A673 (cell line): ENCODE measurements at regions not wholly inside any gene's neighbourhood (a gene's known extent, or its start where the extent isn't known, plus 50 kb on each side); places are given as distances from the start of the nearest gene placed in this dataset.

Experiments
- BruUV-seq: library from RNA; stranded (reverse); fragments of 400-500 nt; replicated peaks from 2 replicates; lab custom pipeline; 2021; lab: Mats Ljungman, UMichigan
- CTCF ChIA-PET: fragments of 300-600 bp; sonication (Branson Sonifier 250); formaldehyde crosslinking; loops from one replicate; lab custom pipeline; 2022; ENCODE audit warnings: antibody characterized with exemption; lab: Charles Lee
- POLR2A ChIA-PET: fragments of 300-600 bp; sonication (Branson Sonifier 250); formaldehyde crosslinking; loops from one replicate; lab custom pipeline; 2022; ENCODE audit warnings: antibody characterized with exemption; ENCODE audit not compliant: low non-redundant PET; lab: Charles Lee
- DNase-seq: peaks from one replicate; pipeline ENCODE4 v3.0.0-alpha.2; 2015; ENCODE audit warnings: low spot score
- H3K27ac ChIP-seq: fragments of 200-600 bp; sonication (generic); 2 replicates; pipeline ENCODE4 v1.5.1; 2016; ENCODE audit warnings: mixed run types, low read depth, mild to moderate bottlenecking, mixed read lengths, antibody characterized with exemption, low read length; ENCODE audit not compliant: poor library complexity, severe bottlenecking
- H3K27me3 ChIP-seq: fragments of 200-600 bp; sonication (generic); replicated peaks from 2 replicates; pipeline ENCODE4 v1.6.1; 2017; ENCODE audit warnings: mixed run types, low read depth, mild to moderate bottlenecking, mixed read lengths, antibody characterized with exemption, low read length; ENCODE audit not compliant: insufficient read depth, poor library complexity
- H3K36me3 ChIP-seq: fragments of 200-600 bp; sonication (generic); 2 replicates; pipeline ENCODE4 v1.6.1; 2016; ENCODE audit warnings: mixed run types, mild to moderate bottlenecking, mixed read lengths, antibody characterized with exemption, low read length; ENCODE audit not compliant: insufficient read depth, poor library complexity, severe bottlenecking
- H3K4me1 ChIP-seq: fragments of 200-600 bp; sonication (generic); 2 replicates; pipeline ENCODE4 v1.6.1; 2017; ENCODE audit warnings: mixed run types, mild to moderate bottlenecking, mixed read lengths, antibody characterized with exemption, low read length; ENCODE audit not compliant: insufficient read depth, poor library complexity, severe bottlenecking
- H3K4me3 ChIP-seq: fragments of 200-600 bp; sonication (generic); 2 replicates; pipeline ENCODE4 v1.5.1; 2016; ENCODE audit warnings: low read depth, mixed run types, mild to moderate bottlenecking, mixed read lengths, low read length; ENCODE audit not compliant: poor library complexity, severe bottlenecking
- H3K9me3 ChIP-seq: fragments of 200-600 bp; sonication (generic); 2 replicates; pipeline ENCODE4 v1.6.1; 2016; ENCODE audit warnings: mixed run types, low read depth, mild to moderate bottlenecking, mixed read lengths, antibody characterized with exemption, low read length; ENCODE audit not compliant: poor library complexity, severe bottlenecking
- CTCF ChIP-seq: fragments of 300-800, 200-600 bp; sonication (generic); conservative IDR thresholded peaks from 2 replicates; pipeline ENCODE4 v1.5.1; 2017; ENCODE audit warnings: low read depth, mild to moderate bottlenecking, antibody characterized with exemption, low read length, moderate library complexity, mixed read lengths
- EZH2 ChIP-seq: fragments of 200-600 bp; sonication (generic); IDR thresholded peaks from 2 replicates; pipeline ENCODE4 v1.6.1; 2017; ENCODE audit warnings: borderline replicate concordance, low read depth, mild to moderate bottlenecking, mixed read lengths, antibody characterized with exemption, low read length; ENCODE audit not compliant: poor library complexity, severe bottlenecking
- intact Hi-C: fragments of 100-400 bp; cut with micrococcal nuclease; formaldehyde crosslinking; loops from one replicate; pipeline ENCODE4 v1.10.0; 2022; ENCODE audit not compliant: unreplicated experiment

GRCh38 chr1:65066419-65066765 is 81.6 kb upstream of the AK4 start:
- DNase-seq, result no peak
- CTCF ChIA-PET, result interaction anchor here (0.5 kb wide), 1 partner anchor 83 kb away, joined by 4 read pairs; no protein-coding TSS in a partner anchor
- TF ChIP-seq CTCF, result no peak
- no peak for TF ChIP-seq EZH2
- intact Hi-C loops, result loop anchor here (5.0 to 10.0 kb wide), 2 partner anchors 379 to 802 kb away; no protein-coding TSS in a partner anchor
- Histone ChIP-seq H3K4me1 (peaks cover 35% of the 10 kb centered on the region), H3K27me3 (no peaks in the 10 kb centered on the region), H3K36me3 (no peaks in the 10 kb centered on the region), H3K9me3 (no peaks in the 10 kb centered on the region), H3K27ac (peak overlapping the region; percentile 88), H3K4me3 (peak overlapping the region; percentile 89)
- BruUV-seq, result no TSS peak
- POLR2A ChIA-PET, result no interaction called here

GRCh38 chr1:65066766-65067490 is 81.1 kb upstream of the AK4 start:
- ChIA-PET CTCF (no interaction called here), POLR2A (no interaction called here)
- no TSS peak for BruUV-seq
- Histone ChIP-seq H3K27me3 (no peaks in the 10 kb centered on the region), H3K9me3 (no peaks in the 10 kb centered on the region), H3K4me3 (peak overlapping the region; percentile 89), H3K27ac (peak overlapping the region; percentile 88), H3K36me3 (no peaks in the 10 kb centered on the region), H3K4me1 (peaks cover 35% of the 10 kb centered on the region)
- DNase-seq, result peak; percentile 85
- intact Hi-C loops, result loop anchor here (5.0 to 10.0 kb wide), 2 partner anchors 380 to 802 kb away; no protein-coding TSS in a partner anchor
- TF ChIP-seq CTCF (no peak), EZH2 (no peak)

GRCh38 chr1:65067491-65068201 is 80.4 kb upstream of the AK4 start:
- Histone ChIP-seq H3K36me3 (no peaks in the 10 kb centered on the region), H3K27me3 (no peaks in the 10 kb centered on the region), H3K27ac (peak overlapping the region; percentile 88), H3K4me1 (peaks cover 32% of the 10 kb centered on the region), H3K4me3 (peak overlapping the region; percentile 89), H3K9me3 (no peaks in the 10 kb centered on the region)
- TF ChIP-seq CTCF, result no peak
- TF ChIP-seq EZH2, result no peak
- BruUV-seq, result no TSS peak
- peak; percentile 94 for DNase-seq
- intact Hi-C loops, result loop anchor here (5.0 to 10.0 kb wide), 2 partner anchors 380 to 803 kb away; no protein-coding TSS in a partner anchor
- ChIA-PET POLR2A (no interaction called here), CTCF (no interaction called here)
